Hippocampal formation (tissue), 2 donors: ENCODE measurements at regions not wholly inside any gene's neighbourhood (a gene's known extent, or its start where the extent isn't known, plus 50 kb on each side); places are given as distances from the start of the nearest gene placed in this dataset.

Experiments used
- DNase-seq, 2 donors: peaks; one replicate each; lab custom pipeline; 2025; lab: John Stamatoyannopoulos, UW

DNA sequence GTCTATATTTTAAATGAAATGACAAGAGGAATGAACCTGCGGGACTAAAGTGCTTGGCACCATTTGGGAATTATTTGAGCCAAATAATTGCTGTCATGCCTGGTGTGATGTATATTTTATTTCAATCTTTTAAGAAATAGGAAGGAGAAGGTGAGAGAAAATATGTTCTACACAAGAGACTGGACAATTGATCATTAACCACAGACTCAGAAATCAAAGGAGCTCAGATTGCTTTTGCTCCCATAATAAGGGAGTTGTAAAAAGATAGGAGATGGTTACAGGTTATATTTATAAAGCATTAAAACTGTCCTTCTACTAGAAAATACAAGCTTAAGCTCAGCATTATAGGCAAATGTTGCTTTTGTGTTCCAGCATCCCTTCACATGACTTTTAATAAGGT is 515.2 kb upstream of the SULF2 start:
- no peak for DNase-seq

DNA sequence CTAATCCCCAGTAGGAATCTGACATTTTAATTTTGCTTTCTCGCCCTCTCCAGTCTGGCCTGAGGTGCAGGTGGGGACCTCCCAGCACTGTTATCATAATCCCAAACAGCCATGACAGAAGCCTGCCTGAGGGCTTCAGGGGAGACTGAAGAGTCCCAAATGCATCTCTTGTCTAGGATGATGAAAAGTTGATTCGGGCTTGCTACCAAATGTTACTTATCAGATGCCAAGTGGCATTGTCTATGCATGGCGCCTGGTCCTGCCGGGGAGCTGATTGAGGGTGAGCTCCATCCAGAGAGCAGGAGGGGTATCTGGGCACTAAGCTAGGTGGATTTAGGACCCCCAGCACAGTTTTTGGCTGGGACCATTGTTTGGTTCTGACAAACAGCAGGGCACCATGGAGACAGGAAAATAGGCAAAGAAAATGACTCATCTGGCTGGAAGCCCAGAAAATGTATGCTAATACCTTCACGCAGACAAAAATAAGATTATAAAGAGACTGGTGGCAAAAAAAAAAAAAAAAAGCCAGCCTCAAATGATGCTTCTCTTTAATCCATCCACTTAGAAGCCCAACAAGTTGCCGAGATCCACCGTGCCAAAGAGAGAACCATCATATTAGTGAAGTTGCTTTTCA is 513.7 kb upstream of the SULF2 start:
- no peak for DNase-seq

DNA sequence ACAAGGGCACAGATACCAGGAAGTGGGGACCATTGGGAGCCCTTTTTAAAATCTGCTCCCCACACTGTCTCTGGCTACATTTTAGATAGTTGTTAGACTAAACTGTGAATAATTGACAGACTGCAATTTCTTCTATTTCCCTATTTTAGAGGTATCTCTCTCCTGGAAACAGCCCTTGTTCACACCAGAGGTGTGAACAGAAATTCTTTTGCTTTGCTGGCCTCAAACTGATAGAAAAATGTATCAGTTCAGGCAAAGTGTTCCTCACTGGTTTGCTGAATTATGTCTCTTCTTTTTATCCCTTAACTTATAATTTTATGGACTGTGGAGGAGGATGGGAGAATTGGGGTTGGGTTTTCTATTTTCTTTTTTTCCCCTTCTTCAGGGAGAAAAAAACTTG is 513.2 kb upstream of the SULF2 start:
- no peak for DNase-seq

DNA sequence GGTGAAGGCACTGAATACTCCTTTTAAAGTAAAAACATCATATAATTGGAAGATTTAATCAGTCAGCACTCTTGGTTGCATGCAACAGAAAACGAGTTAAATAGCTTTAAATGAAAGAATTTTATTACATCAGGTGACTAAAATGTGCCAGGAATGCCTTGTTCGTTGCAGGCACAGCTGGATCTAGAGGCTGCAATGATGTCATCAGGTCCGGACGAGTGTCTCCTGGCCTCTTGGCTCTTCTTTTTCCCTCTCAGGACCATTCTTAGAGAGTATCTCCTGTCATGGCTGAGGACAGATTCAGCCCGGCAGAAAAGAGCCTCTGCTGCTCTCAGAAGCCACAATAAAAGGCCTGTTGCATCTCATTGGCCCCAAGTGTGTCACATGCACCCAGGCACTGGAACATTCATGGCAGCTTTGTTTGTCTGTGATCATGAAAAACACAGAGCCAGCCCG is 510.7 kb upstream of the SULF2 start:
- no peak for DNase-seq

DNA sequence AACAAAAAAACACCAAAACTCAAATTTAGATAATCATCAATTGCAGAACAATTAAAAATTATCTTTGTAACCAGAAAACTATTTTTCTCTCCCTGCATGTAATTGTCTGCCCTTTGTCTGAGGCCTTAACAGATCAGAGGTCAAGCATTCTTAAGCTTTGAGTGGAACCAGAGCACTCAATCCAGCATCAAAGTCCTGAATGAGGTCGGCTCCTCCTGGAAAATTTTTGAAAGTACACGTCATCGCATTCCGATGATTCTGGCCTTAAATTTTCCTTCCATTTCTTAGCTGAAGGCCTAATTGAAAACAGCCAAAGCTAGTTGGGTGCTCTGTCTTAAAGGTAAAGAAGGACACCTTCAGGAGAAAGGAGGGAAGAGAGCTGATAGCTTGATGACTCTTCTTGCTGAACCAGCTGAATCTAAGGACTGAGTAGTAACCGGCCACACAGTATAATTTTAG is 510.2 kb upstream of the SULF2 start:
- no peak for DNase-seq

DNA sequence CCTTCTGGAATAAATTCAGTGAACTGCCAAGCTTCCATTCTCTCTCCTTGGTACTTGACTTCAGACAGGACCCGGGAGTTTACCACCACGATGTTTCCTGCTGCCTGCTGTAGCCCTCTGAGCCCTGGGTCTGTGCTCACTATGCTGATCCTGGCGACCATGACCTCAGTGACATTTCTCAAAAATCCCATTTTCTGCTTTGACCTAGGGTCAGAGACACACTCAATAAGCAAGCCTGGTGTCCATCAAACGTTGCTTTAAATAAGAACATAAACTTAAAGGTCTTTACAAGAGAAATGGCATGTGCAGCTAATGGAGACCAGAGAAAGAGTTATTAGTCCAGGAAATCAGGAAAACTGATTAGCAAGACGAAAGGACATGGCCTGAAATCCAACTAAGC is 509.7 kb upstream of the SULF2 start:
- DNase-seq, result no peak

DNA sequence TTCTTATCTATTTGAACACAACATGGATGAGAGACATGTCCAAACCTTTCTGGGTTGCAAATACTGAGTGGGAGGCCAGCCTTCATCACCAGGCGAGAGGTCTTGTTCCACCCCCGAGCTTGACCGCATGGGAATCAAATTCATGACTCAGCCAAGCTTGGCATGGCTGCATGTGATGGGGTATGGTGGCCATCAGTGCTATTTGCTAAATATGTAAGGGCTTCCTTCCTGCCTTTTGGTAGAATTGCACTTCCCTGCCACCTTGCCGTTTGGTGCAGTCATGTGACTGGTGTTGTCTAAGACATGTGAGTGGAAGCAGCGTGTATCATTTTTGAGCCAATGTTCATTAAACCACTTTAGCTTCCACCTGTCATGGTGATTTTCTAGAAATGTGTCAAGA is 508.9 kb upstream of the SULF2 start:
- no peak for DNase-seq

DNA sequence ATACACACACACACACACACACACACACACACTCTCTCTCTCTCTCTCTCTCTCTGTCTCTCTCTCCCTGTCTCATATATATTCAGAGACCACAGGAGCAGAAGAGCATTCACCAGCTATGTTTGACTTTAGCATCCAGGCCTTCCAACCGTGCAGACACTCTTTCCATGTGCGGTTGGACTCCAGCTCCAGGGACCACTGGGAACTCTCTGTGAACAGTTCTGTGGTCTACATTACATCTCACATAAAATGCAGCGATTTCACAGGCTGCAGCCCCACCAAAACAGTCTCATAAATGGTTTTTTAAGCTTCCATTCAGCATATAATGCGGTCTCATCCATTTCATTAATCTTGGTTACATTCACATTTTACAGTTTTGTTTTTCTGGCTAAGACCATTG is 508.4 kb upstream of the SULF2 start:
- no peak for DNase-seq

DNA sequence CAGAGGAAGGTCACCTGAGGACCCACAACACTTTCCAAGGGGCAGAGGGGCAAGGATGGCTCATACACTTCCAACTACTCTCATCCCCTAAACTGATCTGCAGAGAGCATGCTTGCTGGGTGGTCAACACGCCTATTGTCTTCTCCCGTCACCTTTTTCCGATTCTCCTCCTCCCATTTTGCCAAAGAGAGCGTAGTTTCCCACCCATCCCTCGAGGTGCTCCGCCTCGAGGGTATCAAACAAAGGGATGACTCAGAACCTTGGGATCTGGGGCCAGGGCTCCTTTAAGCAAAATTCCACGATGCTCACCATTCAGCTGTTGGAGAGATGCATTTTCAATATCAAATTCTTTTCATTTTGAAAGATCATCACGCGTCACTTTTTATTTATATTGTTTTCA is 507.5 kb upstream of the SULF2 start:
- DNase-seq, result no peak

DNA sequence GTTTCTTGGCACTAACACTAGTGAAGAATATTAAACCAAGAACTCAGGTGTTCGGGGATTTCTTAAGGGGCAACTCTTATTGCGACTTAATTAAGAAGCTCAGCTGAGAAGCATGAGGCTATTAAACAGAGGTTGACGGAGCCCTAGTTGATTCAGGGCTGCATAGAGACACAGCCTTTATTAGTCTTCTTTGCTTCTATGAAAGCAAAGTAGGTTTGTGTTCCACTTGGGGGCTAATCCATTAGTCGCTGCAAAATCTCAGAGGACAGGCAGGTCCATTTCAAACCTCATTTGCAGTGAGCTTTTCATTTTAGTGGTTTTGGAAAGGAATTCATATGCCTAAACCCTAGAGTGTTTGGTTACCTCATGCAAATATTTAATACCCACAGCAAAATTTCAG is 506.6 kb upstream of the SULF2 start:
- DNase-seq, result no peak

DNA sequence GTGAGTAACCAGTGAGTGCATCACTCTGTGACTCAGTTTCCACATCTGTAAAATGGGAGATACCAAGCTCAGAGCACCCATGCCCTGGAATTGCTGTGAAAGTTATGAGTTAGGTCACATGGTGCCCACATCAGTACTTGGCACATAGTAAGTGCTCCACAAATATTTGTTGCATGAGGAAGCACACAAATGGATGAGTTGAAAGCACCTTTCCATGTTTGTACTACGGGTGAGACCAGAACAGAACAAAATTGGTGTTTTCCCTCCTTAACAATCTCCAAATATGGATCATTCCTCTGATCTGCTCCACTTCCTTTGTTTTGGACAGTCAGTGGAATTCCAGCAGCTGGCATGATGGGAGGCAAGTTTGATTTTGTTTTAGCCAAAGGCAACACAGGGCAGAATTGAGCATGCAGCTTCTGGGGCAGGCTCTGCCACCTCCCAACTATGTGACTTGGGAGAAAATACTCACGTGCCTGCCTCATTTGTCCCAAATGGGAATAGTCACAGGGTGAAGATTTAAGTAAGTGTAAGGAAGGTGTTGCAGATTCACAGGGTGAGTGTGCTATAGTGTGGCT is 503.7 kb upstream of the SULF2 start:
- DNase-seq, result no peak

DNA sequence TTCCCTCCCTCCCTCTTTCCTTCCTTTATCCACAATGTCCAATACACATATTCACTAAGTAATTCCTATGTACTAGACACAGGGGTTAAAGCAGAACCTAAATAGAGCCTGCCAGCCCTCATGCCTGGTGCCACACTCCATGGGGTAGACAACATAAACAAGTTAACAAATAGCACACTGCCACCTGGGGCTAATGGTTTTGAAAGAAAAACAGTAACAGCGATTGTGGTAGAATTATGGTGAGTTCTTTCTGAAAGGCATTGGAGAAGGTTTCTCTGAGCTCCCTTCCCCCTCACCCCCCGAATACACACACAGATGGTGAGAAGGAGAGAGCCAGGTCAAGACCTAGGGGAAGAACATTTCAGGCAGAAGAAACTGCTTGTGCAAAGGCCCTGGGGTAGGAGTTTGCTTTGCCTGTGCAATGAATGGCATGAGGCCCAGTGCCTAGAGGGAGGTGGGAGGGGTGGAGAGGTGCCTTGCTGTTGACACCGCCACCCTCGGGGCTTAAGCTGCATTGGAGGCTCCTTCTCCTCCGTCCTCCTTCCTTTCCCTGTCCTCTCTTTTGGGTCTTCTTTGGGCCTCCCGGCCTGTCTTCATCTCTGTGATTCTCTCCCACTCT is 502.4 kb upstream of the SULF2 start:
- no peak for DNase-seq

DNA sequence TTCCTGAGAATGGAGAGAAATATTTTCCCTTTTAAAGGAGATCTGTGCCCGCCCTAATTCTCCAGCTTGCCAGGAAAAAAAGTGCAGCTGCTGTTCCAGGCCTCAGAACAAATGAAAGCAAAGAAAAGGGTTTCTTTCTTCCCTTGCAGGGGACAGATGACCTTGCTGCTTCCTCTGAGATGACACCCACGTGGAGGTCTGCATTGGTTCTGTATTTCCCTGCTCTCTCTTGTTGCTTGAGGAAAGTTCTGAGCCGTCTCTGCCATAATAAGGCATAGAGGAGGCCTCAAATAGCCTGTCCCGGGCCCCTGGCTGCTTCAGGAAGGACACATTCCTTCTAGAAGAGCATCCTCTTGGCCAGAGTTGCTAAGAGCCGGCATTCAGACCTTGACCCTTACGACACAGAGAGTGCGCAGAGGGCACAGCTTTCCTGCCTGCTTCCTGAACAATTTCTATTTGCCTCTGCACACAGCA is 501.8 kb upstream of the SULF2 start:
- no peak for DNase-seq

DNA sequence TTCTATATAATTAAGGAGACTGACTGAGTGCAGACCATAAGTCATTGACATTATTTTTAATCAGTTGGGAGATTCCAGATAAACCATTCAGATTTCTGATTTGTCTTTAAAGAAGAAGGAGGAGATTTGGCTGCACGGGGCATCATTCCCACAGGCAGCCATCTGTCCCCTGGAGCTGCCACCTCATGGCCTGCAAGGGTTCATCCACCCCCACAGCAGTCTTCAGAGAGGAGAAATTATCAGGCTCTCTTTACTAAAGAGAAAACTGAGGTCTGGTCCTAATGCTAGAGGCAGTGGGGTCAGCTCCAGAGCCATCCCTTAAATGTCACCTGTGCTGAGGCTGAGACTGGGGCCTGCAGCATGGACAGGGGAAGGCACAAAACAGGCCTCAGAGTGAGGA is 501.3 kb upstream of the SULF2 start:
- DNase-seq, result no peak

DNA sequence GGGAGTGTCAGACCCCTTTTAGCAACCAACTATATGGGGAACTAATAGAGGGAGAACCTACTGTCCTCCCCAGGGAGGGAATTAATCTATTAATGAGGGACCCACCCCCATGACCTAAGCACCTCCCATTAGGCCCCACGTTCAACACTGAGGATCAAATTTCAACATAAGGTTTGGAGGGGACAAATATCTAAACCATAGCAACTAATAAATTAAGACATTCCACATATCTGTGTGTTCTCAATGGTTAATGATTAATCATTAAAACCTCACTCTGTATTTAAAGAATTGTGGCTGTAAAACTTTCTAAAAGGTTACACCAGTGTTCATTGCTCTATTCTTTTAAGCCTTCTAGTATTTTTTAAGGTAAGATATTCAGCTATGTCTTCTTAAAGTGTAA is 500.4 kb upstream of the SULF2 start:
- DNase-seq, result no peak

DNA sequence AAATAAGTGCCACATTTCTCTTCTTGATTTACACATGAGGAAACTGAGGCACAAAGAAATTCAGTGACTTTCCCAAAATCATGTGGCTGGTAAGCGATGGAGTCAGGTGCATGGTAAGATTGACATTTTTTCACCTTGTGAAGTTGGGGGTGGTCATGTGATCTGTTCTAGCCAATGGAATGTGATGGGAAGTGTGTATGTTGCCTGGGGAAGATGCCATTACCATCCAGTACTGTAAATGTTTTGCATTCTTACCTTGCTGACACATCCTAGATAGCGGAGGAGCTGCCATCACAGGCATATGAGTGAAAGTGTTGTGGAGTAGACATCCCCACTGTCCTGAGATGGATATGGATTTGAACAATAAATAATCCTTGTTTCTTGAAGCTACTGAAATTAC is 499.6 kb upstream of the SULF2 start:
- no peak for DNase-seq

DNA sequence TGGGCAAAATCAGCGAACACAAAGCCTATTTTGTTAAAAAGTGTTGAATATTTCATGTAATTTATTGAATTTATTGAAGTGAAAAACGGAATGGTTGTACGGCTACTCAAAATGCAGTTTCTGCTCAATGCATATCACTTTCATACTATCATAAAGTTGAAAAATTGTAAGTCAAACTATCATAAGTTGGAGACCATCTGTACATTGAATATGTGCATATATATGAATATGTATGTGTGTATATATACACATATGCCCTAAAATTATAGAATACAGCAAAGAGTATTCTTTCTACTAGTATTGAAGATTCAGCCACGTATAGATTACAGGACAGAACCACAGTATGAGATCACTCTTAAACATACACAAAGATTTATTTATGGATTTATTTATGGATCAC is 499.0 kb upstream of the SULF2 start:
- no peak for DNase-seq

DNA sequence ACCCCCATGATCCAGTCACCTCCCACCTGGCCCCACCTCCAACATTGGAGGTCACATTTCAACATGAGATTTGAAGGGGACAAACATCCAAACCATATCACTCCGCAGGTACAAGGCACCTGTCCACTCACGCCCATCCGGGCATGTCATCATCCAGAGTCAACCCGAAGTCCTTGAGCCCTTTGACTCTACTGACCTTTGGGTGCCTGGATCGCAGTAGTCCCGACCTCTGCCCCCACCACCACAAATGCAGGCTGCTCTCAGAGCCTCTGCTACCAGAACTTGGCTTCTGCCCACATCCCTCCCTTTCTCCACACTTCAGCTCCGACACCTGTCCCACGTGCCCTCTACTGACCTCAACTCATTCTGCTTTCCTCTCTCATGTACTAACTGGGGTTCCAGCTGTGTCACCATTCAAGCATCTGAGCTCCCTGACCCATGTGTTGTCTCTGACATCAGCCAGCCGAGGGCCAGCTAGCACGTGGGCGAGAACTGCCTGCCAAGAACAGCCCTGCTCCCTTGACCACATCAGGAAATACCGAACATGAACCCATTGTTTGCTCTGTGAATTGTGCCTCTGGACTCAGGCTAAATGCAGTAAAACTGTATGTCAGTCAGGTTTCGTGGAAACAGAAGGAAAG is 498.3 kb upstream of the SULF2 start:
- peak; percentile 77 to 80 for DNase-seq

DNA sequence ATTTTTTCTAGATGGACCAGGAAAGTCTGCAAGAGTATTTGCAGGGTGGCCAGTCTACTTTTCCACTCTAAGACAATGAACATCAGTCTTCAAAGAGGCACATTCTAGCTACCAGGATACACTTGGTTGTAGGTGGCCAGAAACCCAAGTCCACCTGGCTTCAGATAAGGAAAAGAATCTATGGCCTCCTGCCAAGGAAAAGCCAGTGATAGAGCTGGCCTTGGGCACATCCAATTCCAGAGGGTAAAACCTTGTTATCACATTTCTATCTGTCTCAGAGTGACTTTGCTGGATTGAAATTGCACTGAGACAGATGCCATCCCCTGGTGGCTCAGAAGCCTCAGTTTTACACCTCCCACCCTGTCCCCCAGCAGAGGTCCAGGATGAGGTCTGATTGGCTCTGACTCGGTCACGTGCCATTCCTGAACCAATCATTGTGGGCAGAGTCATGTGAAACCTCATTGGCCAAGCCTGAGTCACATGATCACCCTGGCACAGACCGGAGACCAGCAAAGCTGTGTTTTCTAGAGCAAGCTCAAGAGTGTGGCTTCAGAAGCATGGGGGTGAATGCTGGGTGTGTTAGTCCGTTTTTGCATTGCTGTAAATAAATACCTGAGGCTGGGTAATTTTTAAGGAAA is 497.4 kb upstream of the SULF2 start:
- DNase-seq, result no peak

DNA sequence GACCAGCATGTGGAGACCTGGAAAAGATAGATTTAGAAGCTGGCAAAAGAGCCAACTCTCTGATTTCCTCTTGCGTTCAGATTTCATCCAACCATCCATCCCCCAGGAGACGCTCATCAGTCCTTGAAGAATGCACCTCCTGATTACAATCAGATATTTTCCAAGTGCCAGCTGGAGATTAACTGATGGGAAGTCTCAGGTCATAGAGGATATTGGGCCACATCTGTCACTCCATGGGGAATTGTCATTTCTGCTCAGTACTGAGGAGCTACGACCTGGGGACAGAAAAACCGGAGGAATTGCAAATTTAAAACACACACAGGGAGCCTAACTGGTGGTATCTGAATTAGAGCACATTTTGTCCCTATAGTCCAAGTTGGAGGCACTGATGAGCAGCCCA is 496.2 kb upstream of the SULF2 start:
- no peak for DNase-seq

DNA sequence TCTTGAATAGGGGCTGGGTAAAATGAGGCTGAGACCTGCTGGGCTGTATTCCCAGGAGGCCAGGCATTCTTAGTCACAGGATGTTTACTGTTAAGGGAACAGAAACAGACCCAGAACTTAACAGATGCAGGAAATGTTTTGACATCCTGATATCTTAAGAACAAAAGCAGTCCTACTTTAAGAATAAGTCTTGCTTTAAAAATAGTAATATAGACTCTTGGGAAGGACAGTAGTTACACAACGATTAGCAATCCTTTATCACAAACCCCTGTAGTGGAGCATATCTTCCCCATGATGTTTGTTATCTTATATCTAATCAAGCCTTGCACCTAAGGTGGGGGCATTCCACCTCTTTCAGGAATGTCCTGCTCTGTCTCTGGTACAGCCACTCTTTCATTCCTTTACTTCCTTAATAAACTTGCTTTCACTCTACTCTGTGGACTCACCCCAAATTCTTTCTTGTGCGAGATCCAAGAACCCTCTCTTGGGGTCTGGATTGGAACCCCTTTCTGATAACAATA is 493.7 kb upstream of the SULF2 start:
- DNase-seq, result no peak

DNA sequence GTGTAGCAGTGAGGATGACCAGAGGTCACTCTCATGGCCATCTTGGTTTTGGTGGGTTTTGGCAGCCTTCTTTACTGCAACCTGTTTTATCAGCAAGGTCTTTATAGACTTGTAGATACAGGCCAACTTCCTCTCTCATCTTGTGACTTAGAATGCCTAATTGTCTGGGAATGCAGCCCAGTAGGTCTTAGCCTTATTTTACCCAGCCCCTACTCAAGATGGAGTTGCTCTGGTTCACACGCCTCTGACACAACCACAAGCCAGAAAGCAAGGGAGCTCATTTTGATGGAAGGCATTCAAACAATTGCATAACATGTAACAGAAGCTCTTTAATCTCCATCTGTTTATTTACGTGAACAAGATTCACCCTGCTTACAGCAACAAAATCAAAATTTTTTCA is 492.0 kb upstream of the SULF2 start:
- no peak for DNase-seq

DNA sequence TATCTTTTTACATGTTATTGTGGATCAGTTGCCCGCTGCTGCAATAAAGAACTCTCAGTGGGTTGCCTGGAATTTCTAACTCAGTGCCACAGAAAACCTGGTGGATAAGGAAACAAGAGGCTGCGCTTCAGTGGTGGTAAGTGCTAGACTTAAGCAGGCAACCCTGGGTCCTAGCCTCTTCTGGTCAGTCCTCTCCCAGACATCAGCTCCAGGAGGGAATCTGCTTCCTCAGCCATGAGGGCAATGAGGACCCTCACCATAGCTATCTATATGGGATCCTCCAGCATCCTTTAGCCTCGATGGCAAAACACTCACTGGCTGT is 490.7 kb upstream of the SULF2 start:
- DNase-seq, result no peak
